ENCODE measurements at regions not wholly inside any gene's neighbourhood (a gene's known extent, or its start where the extent isn't known, plus 50 kb on each side); places are given as distances from the start of the nearest gene placed in this dataset.
"Not testable (repeated sequence)": the region's sequence is repeated elsewhere in the genome, so short reads cannot be mapped to it uniquely, and the experiment has no call there.

DNA sequence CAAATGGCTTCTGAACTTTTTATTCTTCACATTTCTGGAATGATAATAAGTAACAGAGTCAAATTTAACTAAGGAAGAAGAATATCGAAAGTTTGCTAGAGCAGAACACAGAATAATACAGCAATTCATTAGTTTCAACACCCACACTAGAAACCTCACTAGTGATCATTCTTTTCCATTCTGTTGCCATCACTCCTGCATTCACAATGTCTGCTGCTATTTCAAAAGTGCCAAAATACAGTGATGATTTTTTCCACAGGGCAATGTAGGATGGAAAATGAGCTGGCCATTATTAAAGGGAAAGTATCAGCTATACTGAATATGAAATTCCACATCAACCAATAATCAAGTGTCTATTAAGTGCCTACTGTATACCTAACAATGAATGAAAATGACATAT, 186.7 kb downstream of the USP46 start:
- FAIRE-seq = no peak
- TF ChIP-seq TAF1 (IDR thresholded peaks at IDR 0.05; ENCODE audit: borderline replicate concordance, low read depth, low read length) (no peak), POLR2AphosphoS5 (IDR thresholded peaks at IDR 0.05; ENCODE audit: low read depth, low read length) (no peak), POLR2A (IDR thresholded peaks at IDR 0.05; ENCODE audit: low read depth, low read length) (no peak)
- no peak for DNase-seq (ENCODE audit: insufficient read length)

DNA sequence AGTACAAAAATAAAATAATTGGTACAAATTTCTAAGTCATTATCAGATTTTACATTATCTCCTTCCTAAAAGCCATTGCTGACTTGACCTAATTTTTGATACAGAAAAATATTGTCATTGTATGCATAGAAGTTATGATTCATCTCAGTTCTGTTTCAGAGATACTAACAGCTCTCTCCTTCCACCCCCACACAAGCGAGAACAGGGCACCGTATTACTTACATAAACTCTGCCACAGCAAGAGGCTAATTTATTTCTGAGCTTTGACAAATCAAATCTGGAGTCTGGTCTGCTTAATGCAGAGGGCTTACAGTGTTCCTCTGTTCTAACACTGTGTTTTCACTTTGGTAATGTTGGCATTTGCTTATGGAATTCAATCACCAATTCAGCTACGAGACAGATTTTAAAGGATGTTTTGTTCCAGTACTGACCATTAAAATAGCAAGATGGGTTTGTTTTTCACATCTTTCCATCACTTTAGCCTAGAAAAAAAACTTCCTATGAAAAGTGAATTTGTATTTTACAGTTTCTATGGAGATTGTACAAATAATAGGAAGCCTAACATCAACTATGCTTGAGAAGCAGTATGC, 181.8 kb downstream of the USP46 start:
- no peak for DNase-seq (ENCODE audit: insufficient read length)
- FAIRE-seq = no peak
- no peak for TF ChIP-seq POLR2A (IDR thresholded peaks at IDR 0.05; ENCODE audit: low read depth, low read length)
- TF ChIP-seq POLR2AphosphoS5 (IDR thresholded peaks at IDR 0.05; ENCODE audit: low read depth, low read length) = no peak
- no peak for TF ChIP-seq TAF1 (IDR thresholded peaks at IDR 0.05; ENCODE audit: borderline replicate concordance, low read depth, low read length)

DNA sequence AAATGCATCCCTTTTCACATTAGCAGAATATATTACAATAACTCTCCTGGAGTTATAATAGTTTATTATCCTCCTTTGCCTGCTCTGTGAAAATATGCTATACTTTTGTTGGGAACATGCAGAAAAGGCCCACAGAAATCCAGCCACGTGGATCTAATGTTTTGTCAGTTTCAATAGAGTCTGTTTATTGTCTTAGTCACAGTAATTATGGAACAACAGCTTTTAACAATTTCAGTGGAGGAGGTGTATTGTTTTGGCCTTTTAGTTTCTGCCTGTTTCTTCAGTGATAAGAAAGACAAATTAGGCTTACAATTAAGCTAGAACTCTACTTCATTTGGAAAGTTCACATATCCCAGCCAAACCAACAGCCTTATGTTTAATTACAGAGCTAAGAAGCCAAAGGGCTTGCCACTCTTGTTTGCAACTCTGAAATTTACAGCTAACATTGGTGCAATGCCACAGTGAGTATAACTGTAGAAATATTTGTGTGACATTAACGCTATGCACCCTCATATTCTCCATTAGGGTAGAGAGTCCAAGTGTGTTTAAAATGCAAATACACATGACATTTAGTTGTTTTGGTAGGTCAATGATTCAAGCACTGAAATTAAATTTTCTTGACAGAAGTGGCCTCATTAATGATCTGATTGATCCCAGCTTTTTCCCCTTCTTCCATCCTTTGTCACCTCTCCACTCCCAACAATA, 175.8 kb downstream of the USP46 start:
- no peak for FAIRE-seq
- TF ChIP-seq POLR2AphosphoS5 (IDR thresholded peaks at IDR 0.05; ENCODE audit: low read depth, low read length) = no peak
- TF ChIP-seq TAF1 (IDR thresholded peaks at IDR 0.05; ENCODE audit: borderline replicate concordance, low read depth, low read length) = no peak
- TF ChIP-seq POLR2A (IDR thresholded peaks at IDR 0.05; ENCODE audit: low read depth, low read length) = no peak
- no peak for DNase-seq (ENCODE audit: insufficient read length)

DNA sequence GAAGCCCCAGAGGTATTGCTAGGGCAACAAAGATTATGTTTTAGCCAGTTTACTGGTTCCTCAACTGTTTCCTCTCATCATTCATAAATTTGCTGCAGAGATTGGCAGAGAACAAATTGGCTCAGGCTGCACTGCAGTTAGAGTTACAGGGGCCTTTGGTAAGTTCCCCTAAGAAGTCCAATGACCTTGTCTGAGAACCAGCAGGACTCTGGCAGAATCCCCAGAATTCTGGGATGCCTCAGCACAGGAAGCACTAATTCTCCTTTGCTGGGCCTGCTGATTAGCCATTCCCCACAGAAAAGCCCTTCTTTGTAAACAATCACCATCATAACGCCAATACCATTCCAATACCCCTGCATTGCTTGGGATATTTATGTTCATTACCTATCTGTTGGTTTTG, 151.3 kb downstream of the USP46 start:
- FAIRE-seq = no peak
- TF ChIP-seq POLR2AphosphoS5 (IDR thresholded peaks at IDR 0.05; ENCODE audit: low read depth, low read length) (no peak), TAF1 (IDR thresholded peaks at IDR 0.05; ENCODE audit: borderline replicate concordance, low read depth, low read length) (no peak), POLR2A (IDR thresholded peaks at IDR 0.05; ENCODE audit: low read depth, low read length) (no peak)
- DNase-seq (ENCODE audit: insufficient read length) = no peak

DNA sequence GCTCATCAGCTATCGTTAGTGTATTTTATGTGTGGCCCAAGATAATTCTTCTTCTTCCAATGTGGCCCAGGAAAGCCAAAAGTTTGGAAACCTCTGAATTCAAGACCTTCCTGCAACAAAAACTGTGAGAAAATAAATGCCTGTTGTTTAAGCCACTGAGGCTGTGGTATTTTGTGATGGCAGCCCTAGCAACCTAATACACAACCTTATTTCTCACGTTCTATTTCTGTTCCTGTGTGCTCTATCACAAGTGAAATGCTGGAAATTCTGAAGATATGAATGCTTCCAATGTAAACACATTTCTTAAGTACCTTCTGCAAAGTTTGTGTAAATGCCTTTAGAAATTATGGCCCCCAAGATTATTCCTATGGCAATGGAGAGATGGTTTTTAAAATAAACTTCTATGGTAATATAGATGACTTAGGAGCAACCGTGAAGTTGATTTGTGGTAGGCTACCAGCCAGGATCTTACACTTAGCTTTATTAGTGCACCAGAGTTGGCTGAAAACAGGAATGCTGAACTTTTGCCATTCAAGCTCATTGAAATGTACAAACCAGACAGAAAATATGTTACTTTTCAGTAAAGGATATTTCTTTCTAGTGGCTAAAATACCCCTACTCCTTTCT, 148.0 kb downstream of the USP46 start:
- no peak for TF ChIP-seq TAF1 (IDR thresholded peaks at IDR 0.05; ENCODE audit: borderline replicate concordance, low read depth, low read length)
- no peak for TF ChIP-seq POLR2AphosphoS5 (IDR thresholded peaks at IDR 0.05; ENCODE audit: low read depth, low read length)
- no peak for TF ChIP-seq POLR2A (IDR thresholded peaks at IDR 0.05; ENCODE audit: low read depth, low read length)
- DNase-seq (ENCODE audit: insufficient read length) = no peak
- FAIRE-seq = no peak

DNA sequence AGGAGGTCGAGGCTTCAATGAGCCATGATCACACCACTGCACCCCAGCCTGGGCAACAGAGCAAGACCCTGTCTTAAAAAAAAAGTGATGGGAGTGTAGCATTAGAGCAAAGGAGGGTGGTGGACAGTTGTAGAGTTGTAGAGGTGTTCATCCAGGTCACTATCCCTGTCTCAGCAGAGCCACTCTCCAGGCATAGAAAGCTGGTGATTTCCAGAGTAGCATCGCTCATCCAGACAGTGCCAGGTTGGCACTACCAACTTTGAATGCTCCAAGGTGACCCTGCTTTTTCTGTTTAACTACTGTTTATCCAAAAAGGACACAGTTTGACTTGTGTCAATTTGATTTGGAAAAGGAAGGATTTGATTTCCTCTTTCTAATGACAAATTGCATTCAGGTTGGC, 147.3 kb downstream of the USP46 start:
- TF ChIP-seq TAF1 (IDR thresholded peaks at IDR 0.05; ENCODE audit: borderline replicate concordance, low read depth, low read length) = no peak
- no peak for TF ChIP-seq POLR2AphosphoS5 (IDR thresholded peaks at IDR 0.05; ENCODE audit: low read depth, low read length)
- no peak for TF ChIP-seq POLR2A (IDR thresholded peaks at IDR 0.05; ENCODE audit: low read depth, low read length)
- FAIRE-seq (no peak), DNase-seq (ENCODE audit: insufficient read length) (no peak)

DNA sequence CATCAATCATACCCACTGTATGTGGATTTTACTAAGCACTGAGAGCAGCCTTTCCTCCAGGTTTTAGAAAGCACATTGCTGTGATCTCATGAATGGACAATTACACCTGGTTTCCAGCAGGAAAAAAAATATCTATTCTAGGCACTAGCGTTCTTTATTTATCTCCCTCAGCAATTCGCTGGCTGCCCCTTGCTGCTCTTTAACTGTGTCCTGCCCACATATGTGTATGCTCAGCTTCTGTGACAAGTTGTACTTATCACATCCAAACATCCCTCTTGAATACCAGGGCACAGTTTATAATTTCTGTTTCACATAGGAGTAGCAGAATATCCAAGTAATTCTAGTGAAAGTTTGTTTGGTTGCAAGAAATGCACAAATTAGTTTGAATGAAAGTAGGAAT, 146.8 kb downstream of the USP46 start:
- DNase-seq (ENCODE audit: insufficient read length) (no peak), FAIRE-seq (no peak)
- TF ChIP-seq TAF1 (IDR thresholded peaks at IDR 0.05; ENCODE audit: borderline replicate concordance, low read depth, low read length) (no peak), POLR2A (IDR thresholded peaks at IDR 0.05; ENCODE audit: low read depth, low read length) (no peak), POLR2AphosphoS5 (IDR thresholded peaks at IDR 0.05; ENCODE audit: low read depth, low read length) (no peak)

DNA sequence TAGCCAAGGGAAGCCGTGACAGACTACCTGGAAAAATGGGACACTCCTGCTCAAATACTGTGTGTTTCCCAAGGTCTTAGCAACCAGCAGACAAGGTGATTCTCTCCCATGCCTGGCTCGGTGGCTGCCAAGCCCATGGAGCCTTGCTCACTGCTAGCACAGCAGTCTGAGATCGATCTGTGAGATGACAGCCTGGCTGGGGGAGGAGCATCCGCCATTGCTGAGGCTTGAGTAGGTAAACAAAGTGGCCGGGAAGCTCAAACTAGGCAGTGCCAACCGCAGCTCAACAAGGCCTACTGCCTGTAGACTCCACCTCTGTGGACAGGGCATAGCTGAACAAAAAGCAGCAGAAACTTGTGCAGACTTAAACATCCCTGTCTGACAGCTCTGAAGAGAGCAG, 137.0 kb downstream of the USP46 start:
- not testable (repeated sequence) for FAIRE-seq; DNase-seq (ENCODE audit: insufficient read length)

DNA sequence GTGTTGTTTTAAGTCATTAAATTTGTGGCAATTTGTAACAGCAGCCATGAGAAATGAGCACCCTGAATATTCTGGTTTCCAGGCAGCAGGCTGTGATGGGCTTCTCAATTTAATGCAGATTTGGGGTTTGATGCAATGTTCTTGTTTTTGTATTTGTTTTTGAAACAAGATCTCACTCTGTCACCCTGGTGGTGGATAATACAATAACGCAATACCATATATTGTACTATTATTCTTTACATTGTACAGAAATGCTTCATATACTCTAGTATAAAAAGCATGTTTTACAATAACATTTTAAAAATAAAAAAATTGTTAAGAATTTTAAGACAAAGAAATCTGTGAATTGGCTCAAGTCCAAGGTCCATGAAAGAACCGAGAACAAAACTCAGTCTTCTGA, 129.1 kb downstream of the USP46 start:
- FAIRE-seq = no peak
- TF ChIP-seq POLR2A (IDR thresholded peaks at IDR 0.05; ENCODE audit: low read depth, low read length) (no peak), TAF1 (IDR thresholded peaks at IDR 0.05; ENCODE audit: borderline replicate concordance, low read depth, low read length) (no peak)
- no peak for DNase-seq (ENCODE audit: insufficient read length)

DNA sequence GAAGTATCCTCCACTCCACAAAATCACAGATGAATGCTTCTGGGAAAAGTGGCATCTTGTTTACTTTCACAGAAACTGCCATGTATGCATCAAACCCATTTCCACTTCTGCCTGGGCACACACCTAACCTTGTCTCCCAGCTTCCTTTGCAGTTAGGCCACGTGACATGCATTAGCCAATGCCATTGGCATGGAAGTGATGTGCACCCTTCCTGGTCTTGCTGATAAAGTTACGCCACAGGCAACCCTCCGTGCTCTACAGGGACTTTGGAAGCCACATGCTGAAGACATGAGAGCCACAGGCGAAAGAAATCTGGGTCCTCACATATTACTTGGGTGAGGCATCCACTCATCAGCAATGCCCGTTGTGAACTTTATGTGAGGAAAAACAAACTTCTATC, 123.3 kb downstream of the USP46 start:
- no peak for DNase-seq (ENCODE audit: insufficient read length)
- TF ChIP-seq POLR2AphosphoS5 (IDR thresholded peaks at IDR 0.05; ENCODE audit: low read depth, low read length) = no peak
- TF ChIP-seq TAF1 (IDR thresholded peaks at IDR 0.05; ENCODE audit: borderline replicate concordance, low read depth, low read length) = no peak
- no peak for TF ChIP-seq POLR2A (IDR thresholded peaks at IDR 0.05; ENCODE audit: low read depth, low read length)
- FAIRE-seq = no peak
